ENCODE measurements at regions not wholly inside any gene's neighbourhood (a gene's known extent, or its start where the extent isn't known, plus 50 kb on each side); places are given as distances from the start of the nearest gene placed in this dataset.

DNA sequence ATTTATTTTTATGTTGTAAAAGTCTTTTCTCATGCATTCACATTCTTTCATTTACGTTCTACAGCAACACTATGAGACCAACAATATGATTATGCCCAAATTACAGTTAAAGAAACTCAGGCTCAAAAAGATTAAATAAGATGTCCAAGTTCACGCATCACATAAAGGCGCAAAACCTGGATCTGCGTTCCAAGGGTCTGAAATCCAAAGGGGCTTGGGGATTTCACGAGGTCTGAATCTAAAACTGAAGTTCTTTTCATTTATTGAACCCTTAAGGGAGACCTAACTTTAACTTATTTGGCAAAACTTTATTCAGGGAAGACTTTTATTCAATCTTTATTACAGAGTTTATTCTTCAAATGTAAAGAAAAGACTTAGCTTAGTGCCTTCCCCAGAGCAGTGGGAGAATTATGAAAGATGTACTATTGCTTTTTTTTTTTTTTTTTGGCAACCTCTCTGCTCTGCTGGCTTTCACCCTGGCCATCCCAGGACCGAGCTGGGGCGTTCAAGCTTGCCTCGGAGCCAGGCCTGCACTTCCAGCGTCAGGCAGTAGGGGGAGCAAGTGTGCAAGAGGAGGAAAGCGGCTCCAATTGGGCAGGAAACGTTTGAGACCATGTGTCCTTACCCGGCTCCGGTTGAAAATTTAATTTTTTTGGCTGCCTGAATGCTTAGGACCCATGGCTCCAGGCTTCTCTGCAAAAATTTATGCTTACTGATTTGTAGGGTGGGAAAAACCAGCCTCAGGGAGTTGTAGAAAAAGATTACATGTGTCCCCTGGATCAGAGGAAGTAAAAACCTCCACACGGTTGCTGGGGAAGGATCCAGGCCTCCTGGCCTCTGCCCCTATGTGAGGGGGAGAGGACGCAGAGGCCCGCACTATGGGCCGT, 344.3 kb upstream of the KLF3 start:
- TF ChIP-seq GATA2 (IDR thresholded peaks at IDR 0.05; ENCODE audit: low read depth, low read length) (no peak), GATA3 (IDR thresholded peaks at IDR 0.05; ENCODE audit: low read depth, low read length) (no peak)

DNA sequence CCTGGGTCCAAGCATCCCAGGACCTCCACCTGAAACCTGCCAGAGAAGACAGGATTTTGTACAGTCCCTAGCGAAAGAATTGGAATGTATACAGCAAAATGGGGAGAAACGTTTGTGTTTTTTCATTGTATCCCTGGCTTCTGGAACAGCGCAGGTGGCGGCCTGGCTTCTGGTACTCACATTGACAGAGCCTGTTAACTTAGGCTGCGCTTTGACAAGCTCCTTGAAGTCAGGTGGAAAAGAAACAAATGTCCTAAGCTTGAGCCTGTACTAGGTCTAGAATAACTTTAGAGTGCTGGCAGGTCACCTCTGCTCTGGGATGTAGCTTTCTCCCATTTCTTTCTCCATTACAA, 343.7 kb upstream of the KLF3 start:
- TF ChIP-seq GATA2 (IDR thresholded peaks at IDR 0.05; ENCODE audit: low read depth, low read length) (no peak), GATA3 (IDR thresholded peaks at IDR 0.05; ENCODE audit: low read depth, low read length) (no peak)

DNA sequence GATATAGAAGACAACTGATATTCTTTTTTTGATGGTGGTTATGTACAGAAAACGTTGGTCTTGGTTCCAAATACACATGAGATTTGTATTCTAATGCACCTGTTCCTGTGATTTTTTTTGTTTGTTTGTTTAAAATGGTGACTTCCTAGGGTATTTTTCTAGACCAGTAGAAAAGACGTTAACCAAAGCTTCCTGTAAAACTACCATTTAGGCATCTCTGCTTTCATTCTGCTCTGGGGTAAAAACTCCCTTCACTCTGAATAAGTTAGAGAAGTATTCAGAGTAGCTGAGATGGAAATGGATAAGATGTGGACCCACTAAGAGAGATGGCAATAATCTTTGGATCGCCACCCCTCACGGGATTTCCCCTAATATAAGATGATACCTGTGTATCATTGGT, 343.2 kb upstream of the KLF3 start:
- TF ChIP-seq GATA3 (IDR thresholded peaks at IDR 0.05; ENCODE audit: low read depth, low read length) = no peak
- no peak for TF ChIP-seq GATA2 (IDR thresholded peaks at IDR 0.05; ENCODE audit: low read depth, low read length)

DNA sequence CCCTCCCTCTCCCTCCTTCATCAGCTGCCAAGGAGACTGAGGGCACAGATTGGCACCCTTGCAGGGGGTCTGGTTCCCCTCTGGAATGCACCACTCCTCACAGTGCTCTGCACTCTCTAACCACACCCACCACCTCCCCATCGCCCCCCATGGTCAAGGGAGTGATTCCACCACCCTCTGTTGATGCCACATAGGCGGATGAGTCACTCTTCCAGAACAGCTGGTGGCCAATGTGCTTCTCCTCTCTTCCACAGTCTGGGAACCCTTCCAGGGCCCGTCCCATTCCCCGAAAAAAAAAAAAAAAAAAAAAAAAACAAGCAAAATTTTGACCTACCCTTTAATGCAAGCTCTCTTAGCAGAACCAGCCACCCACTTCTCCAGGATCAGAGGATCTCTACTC, 341.3 kb upstream of the KLF3 start:
- TF ChIP-seq GATA3 (IDR thresholded peaks at IDR 0.05; ENCODE audit: low read depth, low read length) = no peak
- TF ChIP-seq GATA2 (IDR thresholded peaks at IDR 0.05; ENCODE audit: low read depth, low read length) = no peak

DNA sequence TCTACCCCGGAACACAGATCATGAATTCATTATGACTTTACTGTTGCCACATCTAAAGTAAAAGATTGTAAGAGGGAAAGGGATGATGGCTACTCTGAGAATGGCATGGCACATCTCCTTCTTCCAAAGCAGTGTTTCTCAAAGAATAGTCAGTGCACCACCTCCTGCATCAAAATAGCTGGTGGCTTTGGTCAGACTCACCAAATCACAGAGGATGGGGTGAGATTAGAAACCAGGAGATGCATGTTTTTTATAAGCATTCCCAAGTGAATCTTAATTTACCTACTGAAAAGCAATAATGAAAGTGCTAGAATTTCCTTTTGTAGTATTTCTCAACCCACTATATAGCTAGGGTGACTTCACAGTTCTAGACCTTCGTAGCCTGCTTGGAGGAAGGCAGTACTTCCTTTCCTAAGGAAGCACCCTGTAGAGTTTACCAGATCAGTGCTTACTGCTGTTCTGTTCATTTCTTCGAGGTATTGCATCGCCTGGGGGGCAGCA, 340.8 kb upstream of the KLF3 start:
- TF ChIP-seq GATA3 (IDR thresholded peaks at IDR 0.05; ENCODE audit: low read depth, low read length) = no peak
- TF ChIP-seq GATA2 (IDR thresholded peaks at IDR 0.05; ENCODE audit: low read depth, low read length) = no peak

DNA sequence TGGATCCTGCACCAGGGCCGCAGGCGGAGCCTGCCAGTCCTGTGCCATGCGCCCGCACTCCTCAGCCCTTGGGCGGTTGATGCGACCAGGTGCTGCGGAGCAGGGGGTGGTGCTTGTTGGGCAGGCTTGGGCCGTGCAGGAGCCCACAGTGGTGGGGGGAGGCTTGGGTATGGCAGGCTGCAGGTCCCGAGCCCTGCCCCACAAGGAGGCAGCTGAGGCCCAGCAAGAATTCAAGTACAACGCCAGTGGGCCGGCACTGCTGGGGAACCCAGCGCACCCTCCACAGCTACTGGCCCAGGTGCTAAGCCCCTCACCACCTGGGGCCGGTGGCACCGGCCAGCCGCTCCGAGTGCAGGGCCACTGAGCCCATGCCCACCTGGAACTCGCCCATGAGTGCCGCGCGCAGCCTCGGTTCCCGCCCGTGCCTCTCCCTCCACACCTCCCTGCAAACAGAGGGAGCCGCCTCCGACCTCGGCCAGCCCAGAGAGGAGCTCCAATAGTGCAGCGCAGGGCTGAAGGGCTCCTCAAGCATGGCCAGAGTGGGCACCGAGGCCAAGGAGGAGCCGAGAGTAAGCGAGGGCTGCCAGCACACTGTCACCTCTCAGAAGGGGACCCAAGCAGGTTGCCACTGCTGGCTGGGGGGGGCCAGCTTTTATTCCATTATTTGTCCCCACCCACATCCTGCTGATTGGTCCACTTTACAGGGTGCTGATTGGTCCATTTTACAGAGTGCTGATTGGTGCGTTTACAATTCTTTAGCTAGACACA, 339.0 kb upstream of the KLF3 start:
- TF ChIP-seq GATA2 (IDR thresholded peaks at IDR 0.05; ENCODE audit: low read depth, low read length) = no peak
- TF ChIP-seq GATA3 (IDR thresholded peaks at IDR 0.05; ENCODE audit: low read depth, low read length) = no peak

DNA sequence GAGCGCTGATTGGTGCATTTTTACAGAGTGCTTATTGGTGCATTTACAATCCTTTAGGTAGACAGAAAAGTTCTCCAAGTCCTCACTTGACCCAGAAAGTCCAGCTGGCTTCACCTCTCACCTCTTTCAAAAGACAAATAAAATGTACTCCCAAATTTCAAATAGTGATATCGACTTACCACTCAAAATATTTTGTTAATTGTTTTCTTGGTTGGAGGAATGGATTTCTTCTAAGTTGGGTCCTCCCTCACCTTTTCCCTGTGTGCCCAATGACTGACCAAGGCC, 338.4 kb upstream of the KLF3 start:
- TF ChIP-seq GATA3 (IDR thresholded peaks at IDR 0.05; ENCODE audit: low read depth, low read length) (no peak), GATA2 (IDR thresholded peaks at IDR 0.05; ENCODE audit: low read depth, low read length) (no peak)

DNA sequence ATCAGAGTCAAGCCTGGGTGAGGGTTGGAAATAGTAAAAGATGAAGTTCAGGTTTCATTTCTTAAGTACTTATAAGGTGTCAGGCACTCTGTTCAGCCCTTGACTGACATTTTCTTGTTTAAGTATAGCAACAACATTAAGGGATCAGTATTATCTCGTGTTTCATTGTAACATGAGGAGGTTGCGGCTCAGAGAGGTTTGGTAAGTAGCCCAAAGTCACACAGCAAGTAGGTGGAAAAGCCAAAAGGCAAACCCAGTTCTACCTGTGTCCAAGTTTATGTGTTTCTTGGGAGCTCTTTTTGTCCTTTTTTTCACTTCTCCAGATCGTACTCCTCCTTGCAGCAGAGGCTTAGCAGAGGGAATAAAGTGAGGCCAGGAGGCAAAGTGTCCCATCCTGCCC, 337.5 kb upstream of the KLF3 start:
- TF ChIP-seq GATA2 (IDR thresholded peaks at IDR 0.05; ENCODE audit: low read depth, low read length) (no peak), GATA3 (IDR thresholded peaks at IDR 0.05; ENCODE audit: low read depth, low read length) (no peak)

DNA sequence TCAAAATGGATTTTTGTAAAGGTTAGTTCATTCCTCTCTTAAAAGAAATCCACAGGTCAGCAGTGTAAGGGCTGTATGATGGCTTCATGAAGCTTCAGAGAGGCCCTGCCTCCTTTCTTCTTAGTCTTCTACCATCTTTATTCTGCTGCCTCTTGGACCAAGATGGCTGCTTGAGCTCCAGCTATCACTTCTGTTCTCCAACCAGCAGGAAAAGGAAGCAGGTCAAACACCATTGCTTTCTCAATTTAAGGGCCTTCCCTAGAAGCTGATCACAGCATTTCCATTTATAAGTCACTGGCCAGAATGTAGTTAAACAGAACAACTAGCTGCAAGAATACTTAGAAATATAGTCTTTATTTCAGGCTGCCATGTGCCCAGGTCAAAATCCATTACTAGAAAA, 336.8 kb upstream of the KLF3 start:
- no peak for TF ChIP-seq GATA3 (IDR thresholded peaks at IDR 0.05; ENCODE audit: low read depth, low read length)
- no peak for TF ChIP-seq GATA2 (IDR thresholded peaks at IDR 0.05; ENCODE audit: low read depth, low read length)

DNA sequence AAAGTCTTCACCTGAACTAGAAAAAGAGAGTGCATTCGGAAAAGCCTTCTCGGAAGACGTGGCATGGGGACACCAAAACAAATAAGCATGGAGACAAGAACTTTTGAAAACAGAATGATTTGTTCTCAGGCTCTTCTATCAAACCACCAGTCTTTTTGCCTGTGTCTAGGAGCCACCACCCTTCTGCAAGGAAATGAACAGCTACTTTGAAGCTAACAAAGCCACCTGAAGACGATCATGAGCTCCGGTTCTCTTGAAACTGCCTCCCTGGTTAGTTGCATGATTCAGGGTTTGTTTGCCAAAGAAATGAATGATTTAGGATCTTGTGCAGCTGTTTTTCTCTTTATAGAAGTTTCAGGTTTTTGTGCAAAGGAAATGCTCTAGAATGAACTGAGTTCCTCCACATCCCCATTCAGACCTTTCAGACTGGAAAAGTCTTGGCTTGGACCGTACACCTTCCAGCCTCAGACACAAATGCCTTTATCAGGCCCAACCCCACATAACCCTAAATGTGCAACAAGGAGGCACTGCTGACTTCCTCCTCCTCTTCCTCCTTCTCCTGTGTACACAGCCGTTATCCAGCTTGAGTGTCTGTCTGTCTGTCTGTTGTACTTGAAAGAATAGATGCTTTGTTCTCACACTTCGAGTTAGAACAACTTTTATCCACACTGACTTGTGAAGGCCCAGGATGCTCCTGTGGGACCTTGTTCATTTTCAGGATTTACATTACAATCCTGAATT, 334.8 kb upstream of the KLF3 start:
- TF ChIP-seq GATA3 (IDR thresholded peaks at IDR 0.05; ENCODE audit: low read depth, low read length) (no peak), GATA2 (IDR thresholded peaks at IDR 0.05; ENCODE audit: low read depth, low read length) (no peak)

DNA sequence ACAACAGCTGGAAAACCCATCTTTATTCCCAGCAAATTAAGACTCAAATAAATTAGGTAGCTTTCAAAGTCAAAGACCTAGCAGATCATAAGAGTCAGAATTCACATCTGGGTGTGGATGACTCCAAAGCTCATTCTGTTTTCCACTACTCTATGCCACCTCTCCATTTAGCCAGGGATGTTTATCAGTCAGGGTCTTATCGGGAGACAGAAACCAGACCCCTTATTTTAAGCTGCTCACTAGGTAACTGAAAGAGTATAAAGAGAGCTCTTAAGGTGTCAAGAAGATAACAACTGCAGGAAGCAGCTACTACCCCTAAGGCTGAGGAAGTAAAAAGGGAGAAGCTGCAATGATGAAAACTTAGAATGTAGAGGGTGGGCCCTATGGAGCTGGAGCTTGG, 333.7 kb upstream of the KLF3 start:
- TF ChIP-seq GATA3 (IDR thresholded peaks at IDR 0.05; ENCODE audit: low read depth, low read length) = peak; percentile 36
- TF ChIP-seq GATA2 (IDR thresholded peaks at IDR 0.05; ENCODE audit: low read depth, low read length) = peak; percentile 76

DNA sequence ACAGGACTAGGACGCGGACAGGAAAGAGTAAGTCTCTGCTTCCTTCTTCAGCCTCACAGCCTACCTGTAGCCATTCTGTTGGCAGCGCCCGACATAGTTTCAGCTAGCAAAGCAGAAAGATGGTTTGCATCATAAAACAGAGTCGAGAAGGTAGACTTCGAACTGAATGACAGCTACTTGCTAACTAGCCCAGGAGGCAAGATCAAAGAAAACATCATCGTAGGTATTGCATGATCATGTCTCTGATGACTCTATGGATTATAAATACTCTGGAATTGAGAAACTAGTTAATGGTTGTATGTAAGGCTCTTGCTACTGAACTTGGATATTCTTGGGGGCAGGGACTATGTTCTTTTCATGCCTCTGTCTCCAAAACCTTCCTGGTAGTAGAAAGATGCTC, 333.1 kb upstream of the KLF3 start:
- TF ChIP-seq GATA2 (IDR thresholded peaks at IDR 0.05; ENCODE audit: low read depth, low read length) = no peak
- no peak for TF ChIP-seq GATA3 (IDR thresholded peaks at IDR 0.05; ENCODE audit: low read depth, low read length)

DNA sequence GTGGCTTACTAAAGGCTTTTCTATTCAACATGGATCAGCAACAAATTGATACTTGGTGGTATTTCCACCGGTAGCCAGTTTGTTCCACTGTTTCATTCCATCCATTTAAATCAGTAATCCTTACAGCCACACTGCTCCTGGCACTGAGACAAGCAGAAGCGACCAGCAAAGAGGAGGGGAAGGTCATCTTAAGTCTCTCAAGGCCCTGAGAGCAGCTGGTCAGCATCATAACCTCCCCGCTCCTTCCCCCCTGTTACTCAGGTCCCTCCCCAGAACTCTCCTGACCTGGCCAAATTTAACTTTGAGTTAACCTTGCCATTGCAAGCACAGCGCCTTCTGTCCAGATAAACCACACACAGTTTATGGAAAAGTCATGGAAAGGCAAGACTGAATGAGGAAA, 331.3 kb upstream of the KLF3 start:
- no peak for TF ChIP-seq GATA3 (IDR thresholded peaks at IDR 0.05; ENCODE audit: low read depth, low read length)
- no peak for TF ChIP-seq GATA2 (IDR thresholded peaks at IDR 0.05; ENCODE audit: low read depth, low read length)

DNA sequence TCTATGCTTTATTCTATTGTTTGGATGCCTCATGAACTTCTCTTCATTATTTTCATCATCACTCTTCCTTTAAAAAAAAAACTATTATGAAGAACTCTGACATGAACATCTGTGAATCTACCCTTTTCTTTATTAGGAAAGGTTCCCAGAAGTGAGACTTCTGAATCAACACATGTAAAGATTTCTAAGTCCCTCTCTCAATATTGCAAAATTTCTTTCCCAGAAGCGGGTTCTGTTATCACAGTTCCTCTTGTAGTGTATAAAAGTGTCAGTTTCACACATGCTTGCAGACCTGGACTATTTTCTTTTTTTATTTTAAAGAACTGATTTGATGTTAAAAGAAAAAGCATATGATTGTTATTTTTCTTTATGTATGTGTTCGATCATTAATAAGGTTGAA, 330.8 kb upstream of the KLF3 start:
- TF ChIP-seq GATA2 (IDR thresholded peaks at IDR 0.05; ENCODE audit: low read depth, low read length) = no peak
- TF ChIP-seq GATA3 (IDR thresholded peaks at IDR 0.05; ENCODE audit: low read depth, low read length) = no peak

All from SH-SY5Y (cell line).